HCT116 (cell line): ENCODE measurements at regions not wholly inside any gene's neighbourhood (a gene's known extent, or its start where the extent isn't known, plus 50 kb on each side); places are given as distances from the start of the nearest gene placed in this dataset.

ENCODE experiments used
- ATAC-seq: fragments of 200-7000 bp; cut with Tn5 transposase; 2 replicates; pipeline ENCODE4 v1.9.1; 2020; ENCODE audit warnings: mild to moderate bottlenecking, moderate library complexity
- BruUV-seq: library from RNA; stranded (reverse); fragments of 400-500 nt; replicated peaks from 2 replicates; lab custom pipeline; 2021; lab: Mats Ljungman, UMichigan
- CTCF ChIA-PET: fragments of 300-600 bp; sonication (Branson Sonifier 250); formaldehyde crosslinking; loops from one replicate; lab custom pipeline; 2021; ENCODE audit warnings: antibody characterized with exemption; lab: Charles Lee
- POLR2A ChIA-PET: fragments of 300-600, 350-600 bp; sonication (Branson Sonifier 250); formaldehyde crosslinking; loops from one replicate; lab custom pipeline; 2021; ENCODE audit warnings: antibody characterized with exemption; lab: Charles Lee
- RAD21 ChIA-PET, 2 experiments: fragments of 300-600 bp; sonication (Branson Sonifier 250); formaldehyde crosslinking; loops; one replicate each; lab custom pipeline; 2023; ENCODE audit warnings: low total read pairs in 2 of 2; ENCODE audit not compliant: uncharacterized antibody in 2 of 2, unreplicated experiment in 2 of 2, low non-redundant PET in 1 of 2; lab: Charles Lee
- DNase-seq: peaks from one replicate; pipeline ENCODE4 v3.0.0-alpha.2; 2010; ENCODE audit warnings: low read depth, low spot score
- H2AFZ ChIP-seq: fragments of 200-600 bp; shearing (Covaris generic), sonication (generic); 2 replicates; pipeline ENCODE4 v1.6.1; 2017; ENCODE audit warnings: low read depth, mixed run types, mixed read lengths, antibody characterized with exemption, low read length; ENCODE audit not compliant: poor library complexity, severe bottlenecking
- H3K27ac ChIP-seq: 2 replicates; pipeline ENCODE4 v1.5.1; 2012; ENCODE audit warnings: low read depth, low read length
- H3K27me3 ChIP-seq: fragments of 200-600 bp; sonication (generic); 2 replicates; pipeline ENCODE4 v1.6.1; 2016; ENCODE audit warnings: mixed run types, low read length, mixed read lengths; ENCODE audit not compliant: insufficient read depth
- H3K36me3 ChIP-seq, 2 experiments: fragments of 200-500 bp in 1 of 2; fragments of 200-600 bp in 1 of 2; sonication (Bioruptor generic) in 1 of 2; sonication (generic) in 1 of 2; 2 replicates each; pipeline versions ENCODE4 v1.5.1 to v1.6.1; 2014 to 2016; ENCODE audit warnings: low read length in 2 of 2, inconsistent platforms in 1 of 2, mixed read lengths in 1 of 2, mixed run types in 1 of 2; ENCODE audit not compliant: insufficient read depth in 2 of 2, control insufficient read depth in 1 of 2
- H3K4me1 ChIP-seq, 2 experiments: fragments of 200-600 bp in 1 of 2; sonication (generic) in 1 of 2; 2 replicates each; pipeline versions ENCODE4 v1.5.1 to v1.6.1; 2012 to 2017; ENCODE audit warnings: low read length in 2 of 2, inconsistent platforms in 1 of 2, mild to moderate bottlenecking in 1 of 2, mixed read lengths in 1 of 2, mixed run types in 1 of 2, moderate library complexity in 1 of 2; ENCODE audit not compliant: insufficient read depth in 2 of 2, control insufficient read depth in 1 of 2
- H3K4me2 ChIP-seq: fragments of 200-600 bp; sonication (generic); 2 replicates; pipeline ENCODE4 v1.6.1; 2017; ENCODE audit warnings: mixed run types, low read length, mixed read lengths
- H3K4me3 ChIP-seq, 2 experiments: fragments of 200-600 bp in 1 of 2; sonication (generic) in 1 of 2; replicated peaks in 1 of 2; 2 replicates each; pipeline ENCODE4 v1.5.1; 2011 to 2016; ENCODE audit warnings: low read length in 2 of 2, control low read depth in 1 of 2, low read depth in 1 of 2, mild to moderate bottlenecking in 1 of 2, mixed read lengths in 1 of 2, mixed run types in 1 of 2
- H3K79me2 ChIP-seq: fragments of 200-600 bp; sonication (generic); 2 replicates; pipeline ENCODE4 v1.6.1; 2017; ENCODE audit warnings: mild to moderate bottlenecking, mixed run types, low read length, moderate library complexity, mixed read lengths; ENCODE audit not compliant: insufficient read depth
- H3K9ac ChIP-seq: fragments of 200-600 bp; sonication (generic); 2 replicates; pipeline ENCODE4 v1.6.1; 2016; ENCODE audit warnings: low read length, mixed read lengths
- H3K9me2 ChIP-seq: fragments of 200-600 bp; sonication (generic), shearing (Covaris generic); 2 replicates; pipeline ENCODE4 v1.6.1; 2017; ENCODE audit warnings: mixed run types, mild to moderate bottlenecking, moderate library complexity; ENCODE audit not compliant: insufficient read depth
- H3K9me3 ChIP-seq, 2 experiments: fragments of 200-500 bp in 1 of 2; fragments of 200-600 bp in 1 of 2; sonication (Bioruptor generic) in 1 of 2; sonication (generic) in 1 of 2; 2 replicates each; pipeline ENCODE4 v1.6.1; 2014 to 2017; ENCODE audit warnings: low read length in 2 of 2, mixed read lengths in 2 of 2, inconsistent platforms in 1 of 2, low read depth in 1 of 2, mild to moderate bottlenecking in 1 of 2, mixed run types in 1 of 2, moderate library complexity in 1 of 2; ENCODE audit not compliant: control insufficient read depth in 1 of 2, insufficient read depth in 1 of 2
- H4K20me1 ChIP-seq: fragments of 200-600 bp; sonication (generic), shearing (Covaris generic); 2 replicates; pipeline ENCODE4 v1.6.1; 2017; ENCODE audit warnings: mixed run types, mild to moderate bottlenecking, moderate library complexity; ENCODE audit not compliant: insufficient read depth
- ELF1 ChIP-seq: IDR thresholded peaks from 2 replicates; pipeline ENCODE4 v1.6.1; 2012; ENCODE audit warnings: low read depth, borderline replicate concordance
- FOSL1 ChIP-seq: IDR thresholded peaks from 2 replicates; pipeline ENCODE4 v1.6.1; 2012; ENCODE audit warnings: low read depth
- MAX ChIP-seq: IDR thresholded peaks from 2 replicates; pipeline ENCODE4 v1.6.1; 2012
- POLR2A ChIP-seq: IDR thresholded peaks from 2 replicates; pipeline ENCODE4 v1.7.0; 2011; ENCODE audit warnings: borderline replicate concordance; ENCODE audit not compliant: insufficient read depth, insufficient read length; ENCODE audit errors: extremely low read depth
- POLR2AphosphoS5 ChIP-seq: IDR thresholded peaks from 2 replicates; pipeline ENCODE4 v1.6.1; 2011; ENCODE audit warnings: mild to moderate bottlenecking, low read depth, low read length, moderate library complexity
- YY1 ChIP-seq: IDR thresholded peaks from 2 replicates; pipeline ENCODE4 v1.6.1; 2011; ENCODE audit warnings: low read length, low read depth, moderate library complexity, mild to moderate bottlenecking; ENCODE audit not compliant: insufficient replicate concordance; ENCODE audit errors: extremely low read depth
- intact Hi-C: fragments of 100-400 bp; cut with micrococcal nuclease; formaldehyde crosslinking; loops from 2 replicates; pipeline ENCODE4 v1.10.0; 2022
- TF ChIP-seq, protein P1 (sequence below): IDR thresholded peaks from 2 replicates; pipeline ENCODE4 v1.6.1; 2012; ENCODE audit warnings: low read depth

GRCh38 chr19:28155265-28155664, 1057.7 kb downstream of the UQCRFS1 start:
- Histone ChIP-seq H3K9me3 (peaks cover 17 to 40% of the 10 kb centered on the region in 2 experiments; a peak in 2 of 4 replicates), H2AFZ (no peak overlapping the region), H3K27ac (no peak overlapping the region), H3K4me3 (no peak overlapping the region), H3K27me3 (no peaks in the 10 kb centered on the region)
- RAD21 ChIA-PET: no interaction called here
- no peak for DNase-seq
- ATAC-seq: no peak
- no peak for TF ChIP-seq FOSL1
- TF ChIP-seq POLR2A: no peak
- TF ChIP-seq, protein P1, sequence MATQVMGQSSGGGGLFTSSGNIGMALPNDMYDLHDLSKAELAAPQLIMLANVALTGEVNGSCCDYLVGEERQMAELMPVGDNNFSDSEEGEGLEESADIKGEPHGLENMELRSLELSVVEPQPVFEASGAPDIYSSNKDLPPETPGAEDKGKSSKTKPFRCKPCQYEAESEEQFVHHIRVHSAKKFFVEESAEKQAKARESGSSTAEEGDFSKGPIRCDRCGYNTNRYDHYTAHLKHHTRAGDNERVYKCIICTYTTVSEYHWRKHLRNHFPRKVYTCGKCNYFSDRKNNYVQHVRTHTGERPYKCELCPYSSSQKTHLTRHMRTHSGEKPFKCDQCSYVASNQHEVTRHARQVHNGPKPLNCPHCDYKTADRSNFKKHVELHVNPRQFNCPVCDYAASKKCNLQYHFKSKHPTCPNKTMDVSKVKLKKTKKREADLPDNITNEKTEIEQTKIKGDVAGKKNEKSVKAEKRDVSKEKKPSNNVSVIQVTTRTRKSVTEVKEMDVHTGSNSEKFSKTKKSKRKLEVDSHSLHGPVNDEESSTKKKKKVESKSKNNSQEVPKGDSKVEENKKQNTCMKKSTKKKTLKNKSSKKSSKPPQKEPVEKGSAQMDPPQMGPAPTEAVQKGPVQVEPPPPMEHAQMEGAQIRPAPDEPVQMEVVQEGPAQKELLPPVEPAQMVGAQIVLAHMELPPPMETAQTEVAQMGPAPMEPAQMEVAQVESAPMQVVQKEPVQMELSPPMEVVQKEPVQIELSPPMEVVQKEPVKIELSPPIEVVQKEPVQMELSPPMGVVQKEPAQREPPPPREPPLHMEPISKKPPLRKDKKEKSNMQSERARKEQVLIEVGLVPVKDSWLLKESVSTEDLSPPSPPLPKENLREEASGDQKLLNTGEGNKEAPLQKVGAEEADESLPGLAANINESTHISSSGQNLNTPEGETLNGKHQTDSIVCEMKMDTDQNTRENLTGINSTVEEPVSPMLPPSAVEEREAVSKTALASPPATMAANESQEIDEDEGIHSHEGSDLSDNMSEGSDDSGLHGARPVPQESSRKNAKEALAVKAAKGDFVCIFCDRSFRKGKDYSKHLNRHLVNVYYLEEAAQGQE: no peak
- TF ChIP-seq, all 23 proteins: peak for 0
- Histone ChIP-seq H4K20me1 (no peaks in the 10 kb centered on the region), H3K36me3 (no peaks in the 10 kb centered on the region), H3K79me2 (no peaks in the 10 kb centered on the region), H3K9me2 (no peaks in the 10 kb centered on the region), H3K9ac (no peak overlapping the region), H3K4me1 (no peaks in the 10 kb centered on the region), H3K4me2 (no peak overlapping the region)
- ChIA-PET POLR2A (no interaction called here), CTCF (no interaction called here)
- intact Hi-C loops: no loop called here
- no TSS peak for BruUV-seq

GRCh38 chr19:28154077-28154476, 1058.9 kb downstream of the UQCRFS1 start:
- ChIA-PET RAD21 (no interaction called here), POLR2A (no interaction called here), CTCF (no interaction called here)
- Histone ChIP-seq H3K36me3 (no peaks in the 10 kb centered on the region), H4K20me1 (no peaks in the 10 kb centered on the region), H2AFZ (no peak overlapping the region), H3K9me3 (peaks cover 24 to 36% of the 10 kb centered on the region in 2 experiments; a peak in 2 of 4 replicates), H3K4me2 (no peak overlapping the region), H3K9ac (no peak overlapping the region), H3K79me2 (no peaks in the 10 kb centered on the region), H3K9me2 (no peaks in the 10 kb centered on the region), H3K4me3 (no peak overlapping the region), H3K4me1 (no peaks in the 10 kb centered on the region), H3K27ac (no peak overlapping the region), H3K27me3 (no peaks in the 10 kb centered on the region)
- DNase-seq (no peak), ATAC-seq (no peak)
- intact Hi-C loops: no loop called here
- no TSS peak for BruUV-seq
- TF ChIP-seq YY1 (no peak), ELF1 (no peak), POLR2AphosphoS5 (no peak), FOSL1 (no peak), MAX (no peak)
- TF ChIP-seq, protein P1: no peak
